Adrenal gland (tissue), 9 donors: ENCODE measurements at regions not wholly inside any gene's neighbourhood (a gene's known extent, or its start where the extent isn't known, plus 50 kb on each side); places are given as distances from the start of the nearest gene placed in this dataset.
"Not testable (repeated sequence)": the region's sequence is repeated elsewhere in the genome, so short reads cannot be mapped to it uniquely, and the experiment has no call there.

Source experiments
- DNase-seq, 7 donors: peaks; one replicate each; pipeline ENCODE4 v3.0.0-alpha.2; 2019 to 2020
- H3K27ac ChIP-seq, 5 donors: fragments of 200-600 bp; sonication (generic) in 4 of 5; 1 replicate in 3 of 5; 2 replicates in 2 of 5; pipeline versions ENCODE4 v1.5.1 to v1.8.0; 2016 to 2020; ENCODE audit warnings: mild to moderate bottlenecking in 1 of 5
- H3K27me3 ChIP-seq: fragments of 200-600 bp; 2 replicates; pipeline ENCODE4 v1.8.0; 2021
- H3K36me3 ChIP-seq, 2 donors: fragments of 200-600 bp; replicated peaks in 1 of 2; 1 replicate in 1 of 2; 2 replicates in 1 of 2; pipeline versions ENCODE4 v1.5.1 to v1.8.0; 2018 to 2022
- H3K4me1 ChIP-seq, 2 donors: fragments of 200-600 bp; replicated peaks in 1 of 2; 1 replicate in 1 of 2; 2 replicates in 1 of 2; pipeline versions ENCODE4 v1.5.1 to v1.8.0; 2018 to 2021
- H3K4me3 ChIP-seq, 4 donors: fragments of 200-600 bp; sonication (generic) in 3 of 4; one replicate each; pipeline ENCODE4 v1.5.1; 2016 to 2018
- H3K9me3 ChIP-seq, 3 donors: fragments of 200-600 bp; sonication (generic) in 1 of 3; replicated peaks in 1 of 3; 1 replicate in 2 of 3; 2 replicates in 1 of 3; pipeline versions ENCODE4 v1.5.1 to v1.8.0; 2016 to 2021
- CTCF ChIP-seq, 6 experiments: fragments of 450-650 bp in 4 of 6; fragments of 200-600 bp in 2 of 6; sonication (generic) in 1 of 6; IDR thresholded peaks; 1 replicate in 5 of 6; 2 replicates in 1 of 6; pipeline versions ENCODE4 v1.5.1 to v1.8.0; 2016 to 2021; ENCODE audit warnings: antibody characterized with exemption in 6 of 6, mild to moderate bottlenecking in 2 of 6, moderate library complexity in 1 of 6
- POLR2A ChIP-seq, 2 donors: fragments of 450-650 bp; IDR thresholded peaks; one replicate each; pipeline ENCODE4 v1.6.1; 2017; ENCODE audit warnings: antibody characterized with exemption in 2 of 2, mild to moderate bottlenecking in 2 of 2, moderate library complexity in 1 of 2
- WGBS, 4 donors: extraction: QIAGEN DNeasy Blood & Tissue Kit in 2 of 4; methylation state at CpG; one replicate each; pipeline versions ENCODE4 v1.1.5 to v1.1.7; 2013 to 2017; 5-methylcytosine and 5-hydroxymethylcytosine counted together
- intact Hi-C, 2 donors: fragments of 100-400 bp; cut with DNase I; formaldehyde crosslinking; loops; one replicate each; pipeline versions ENCODE4 v1.14.1 to v1.15.0; 2022 to 2023
- donor health status: healthy with polysubstance abuse.
- donor health status: Bipolar disorder and iron deficiency.
- donor health status: DM: yes; HTN: yes; CAD: no.
- donor health status: DM: no; HTN: no; CAD: no.
- donor health status: DM: no; HTN: no; CAD: no.

GRCh38 chrX:555725-556666 is 74.6 kb upstream of the SHOX start:
- no peak for DNase-seq
- WGBS, 4 donors: 70 to 76% (median 74%) methylated on average over 37 of the region's 37 CpGs
- no peak overlapping the region for H3K4me3 ChIP-seq
- no peaks in the 10 kb centered on the region for H3K4me1 ChIP-seq
- intact Hi-C loops: no loop called here
- H3K27me3 ChIP-seq: no peaks in the 10 kb centered on the region
- no peak for TF ChIP-seq CTCF (IDR thresholded peaks at IDR 0.05)
- no peak for TF ChIP-seq POLR2A (IDR thresholded peaks at IDR 0.05)
- no peak overlapping the region for H3K27ac ChIP-seq
- no peaks in the 10 kb centered on the region for H3K36me3 ChIP-seq
- H3K9me3 ChIP-seq: no peaks in the 10 kb centered on the region

- H3K27me3 ChIP-seq, H3K27ac ChIP-seq, H3K4me1 ChIP-seq, H3K4me3 ChIP-seq, H3K9me3 ChIP-seq, intact Hi-C loops, DNase-seq, H3K36me3 ChIP-seq: not testable (repeated sequence)
- WGBS, 4 donors: 88 to 91% (median 90%) methylated on average over 21 of the region's 21 CpGs
These were observed 73.0 kb upstream of the SHOX start for GRCh38 chrX:557601-558000.

- H3K36me3 ChIP-seq, intact Hi-C loops, DNase-seq, H3K4me3 ChIP-seq, H3K9me3 ChIP-seq, H3K27me3 ChIP-seq, H3K27ac ChIP-seq, H3K4me1 ChIP-seq: not testable (repeated sequence)
- WGBS, 4 donors: 86 to 91% (median 87%) methylated on average over 10 of the region's 10 CpGs
These were observed 71.3 kb upstream of the SHOX start for GRCh38 chrX:559282-559681.

- Histone ChIP-seq H3K9me3 (no peaks in the 10 kb centered on the region), H3K4me3 (no peak overlapping the region), H3K4me1 (no peaks in the 10 kb centered on the region), H3K27me3 (no peaks in the 10 kb centered on the region), H3K36me3 (no peaks in the 10 kb centered on the region), H3K27ac (no peak overlapping the region)
- 74 to 81% (median 76%) methylated on average over 8 of the region's 8 CpGs for WGBS, 4 donors
- intact Hi-C loops: no loop called here
- TF ChIP-seq POLR2A (IDR thresholded peaks at IDR 0.05) (no peak), CTCF (IDR thresholded peaks at IDR 0.05) (no peak)
- DNase-seq: no peak
These were observed 62.7 kb upstream of the SHOX start for GRCh38 chrX:567891-568290.

GRCh38 chrX:568311-568710 is 62.3 kb upstream of the SHOX start:
- Histone ChIP-seq H3K4me3 (no peak overlapping the region), H3K27ac (no peak overlapping the region), H3K27me3 (no peaks in the 10 kb centered on the region), H3K4me1 (no peaks in the 10 kb centered on the region), H3K9me3 (no peaks in the 10 kb centered on the region), H3K36me3 (no peaks in the 10 kb centered on the region)
- intact Hi-C loops: no loop called here
- WGBS, 4 donors: 85 to 95% (median 88%) methylated on average over 1 of the region's 1 CpG
- TF ChIP-seq CTCF (IDR thresholded peaks at IDR 0.05) (no peak), POLR2A (IDR thresholded peaks at IDR 0.05) (no peak)
- no peak for DNase-seq
